AG09319 (cell line): ENCODE measurements at regions not wholly inside any gene's neighbourhood (a gene's known extent, or its start where the extent isn't known, plus 50 kb on each side); places are given as distances from the start of the nearest gene placed in this dataset.

Experiments used
- DNase-seq: peaks from one replicate; pipeline ENCODE4 v3.0.0-alpha.2; 2010; ENCODE audit warnings: low read depth; ENCODE audit errors: extremely low read depth
- TF ChIP-seq, protein P1 (sequence below): IDR thresholded peaks from 2 replicates; pipeline ENCODE4 v1.5.1; 2011; ENCODE audit warnings: low read depth, mild to moderate bottlenecking, inconsistent platforms, low read length, moderate library complexity

GRCh38 chr12:88736031-88736430, 155.8 kb upstream of the KITLG start:
- TF ChIP-seq, protein P1, sequence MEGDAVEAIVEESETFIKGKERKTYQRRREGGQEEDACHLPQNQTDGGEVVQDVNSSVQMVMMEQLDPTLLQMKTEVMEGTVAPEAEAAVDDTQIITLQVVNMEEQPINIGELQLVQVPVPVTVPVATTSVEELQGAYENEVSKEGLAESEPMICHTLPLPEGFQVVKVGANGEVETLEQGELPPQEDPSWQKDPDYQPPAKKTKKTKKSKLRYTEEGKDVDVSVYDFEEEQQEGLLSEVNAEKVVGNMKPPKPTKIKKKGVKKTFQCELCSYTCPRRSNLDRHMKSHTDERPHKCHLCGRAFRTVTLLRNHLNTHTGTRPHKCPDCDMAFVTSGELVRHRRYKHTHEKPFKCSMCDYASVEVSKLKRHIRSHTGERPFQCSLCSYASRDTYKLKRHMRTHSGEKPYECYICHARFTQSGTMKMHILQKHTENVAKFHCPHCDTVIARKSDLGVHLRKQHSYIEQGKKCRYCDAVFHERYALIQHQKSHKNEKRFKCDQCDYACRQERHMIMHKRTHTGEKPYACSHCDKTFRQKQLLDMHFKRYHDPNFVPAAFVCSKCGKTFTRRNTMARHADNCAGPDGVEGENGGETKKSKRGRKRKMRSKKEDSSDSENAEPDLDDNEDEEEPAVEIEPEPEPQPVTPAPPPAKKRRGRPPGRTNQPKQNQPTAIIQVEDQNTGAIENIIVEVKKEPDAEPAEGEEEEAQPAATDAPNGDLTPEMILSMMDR = no peak
- no peak for DNase-seq

- DNase-seq = no peak
- TF ChIP-seq, protein P1 = no peak
These were observed 152.7 kb upstream of the KITLG start for GRCh38 chr12:88733008-88733407.

- TF ChIP-seq, protein P1 = no peak
- no peak for DNase-seq
These were observed 148.9 kb upstream of the KITLG start for GRCh38 chr12:88729196-88729595.

GRCh38 chr12:88726806-88727720, 146.8 kb upstream of the KITLG start:
- TF ChIP-seq, protein P1 = no peak
- DNase-seq = no peak

DNA sequence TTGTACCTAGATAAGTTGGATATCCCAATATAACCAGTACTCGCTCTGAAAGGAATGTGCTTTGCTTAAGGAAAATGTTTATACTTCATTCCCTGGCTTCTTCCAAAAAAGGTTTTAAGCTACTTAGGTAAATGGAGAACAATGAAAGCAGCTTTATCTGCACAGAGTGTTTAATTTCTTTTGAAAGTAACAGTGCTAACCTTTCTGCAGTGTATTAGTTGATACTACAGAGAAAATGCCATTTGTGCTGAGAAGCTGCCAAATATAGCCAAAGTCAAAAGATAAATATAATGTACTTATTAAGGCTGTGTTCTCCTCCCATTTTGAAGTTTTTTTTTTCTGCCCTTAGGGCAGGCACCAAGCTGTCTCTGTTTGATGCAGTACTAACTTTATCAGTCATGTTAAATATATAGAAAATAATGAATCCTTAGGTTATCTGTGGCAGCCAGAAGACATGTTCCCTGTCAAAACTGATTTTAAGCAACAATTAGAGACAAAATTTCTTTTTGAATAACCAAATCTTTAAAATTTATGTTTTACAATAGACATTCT, 145.4 kb upstream of the KITLG start:
- DNase-seq = no peak
- TF ChIP-seq, protein P1 = no peak

GRCh38 chr12:88723219-88723618, 142.9 kb upstream of the KITLG start:
- DNase-seq = no peak

More at GRCh38 chr12:88723219-88723618, 142.9 kb upstream of the KITLG start:
- TF ChIP-seq, protein P1 = no peak
